Psoas muscle (tissue), 7 donors: ENCODE measurements at regions not wholly inside any gene's neighbourhood (a gene's known extent, or its start where the extent isn't known, plus 50 kb on each side); places are given as distances from the start of the nearest gene placed in this dataset.

ENCODE experiments used
- ATAC-seq, 4 donors: fragments of 200-7000 bp; cut with Tn5 transposase; one replicate each; pipeline ENCODE4 v1.9.1; 2020; ENCODE audit warnings: moderate library complexity in 3 of 4, mild to moderate bottlenecking in 2 of 4
- DNase-seq, 2 donors: peaks; one replicate each; pipeline ENCODE4 v3.0.0-alpha.2; 2020
- H3K27ac ChIP-seq: fragments of 200-600 bp; one replicate; pipeline ENCODE4 v1.8.0; 2022
- H3K27me3 ChIP-seq, 3 donors: fragments of 200-600 bp in 1 of 3; one replicate each; pipeline versions ENCODE4 v1.6.1 to v1.8.0; 2013 to 2022; ENCODE audit warnings: low read length in 2 of 3, mild to moderate bottlenecking in 2 of 3, moderate library complexity in 1 of 3; ENCODE audit not compliant: insufficient read depth in 3 of 3
- H3K36me3 ChIP-seq, 2 donors: fragments of 200-600 bp in 1 of 2; one replicate each; pipeline versions ENCODE4 v1.6.1 to v1.8.0; 2013 to 2022; ENCODE audit warnings: low read depth in 1 of 2, mild to moderate bottlenecking in 1 of 2, moderate library complexity in 1 of 2; ENCODE audit not compliant: insufficient read depth in 1 of 2
- H3K4me1 ChIP-seq: fragments of 200-600 bp; one replicate; pipeline ENCODE4 v1.8.0; 2022
- H3K4me3 ChIP-seq: fragments of 200-600 bp; one replicate; pipeline ENCODE4 v1.8.0; 2022; ENCODE audit warnings: mild to moderate bottlenecking
- H3K9me3 ChIP-seq: fragments of 200-600 bp; one replicate; pipeline ENCODE4 v1.8.0; 2022
- CTCF ChIP-seq: fragments of 200-600 bp; IDR thresholded peaks from one replicate; pipeline ENCODE4 v1.8.0; 2022; ENCODE audit warnings: antibody characterized with exemption
- WGBS, 3 donors: extraction: QIAGEN DNeasy Blood & Tissue Kit; methylation state at CpG; one replicate each; pipeline versions ENCODE4 v1.1.6 to v1.1.7; 2013; 5-methylcytosine and 5-hydroxymethylcytosine counted together
- intact Hi-C, 2 donors: fragments of 100-400 bp; cut with DNase I; formaldehyde crosslinking; loops; one replicate each; pipeline versions ENCODE4 v1.11.0 to v1.14.2; 2022
- donor health status: healthy with polysubstance abuse.
- donor health status: DM: no; HTN: no; CAD: no; lungs with moderate emphysema.
- donor health status: Bipolar disorder and iron deficiency.
- donor health status: healthy.
- donor health status: DM: yes; HTN: yes; CAD: no.
- donor health status: DM: no; HTN: no; CAD: no.
- donor health status: DM: yes; HTN: yes; CAD: no.

- Histone ChIP-seq H3K4me3 (no peak overlapping the region), H3K27me3 (peaks cover 0 to 46% (median 6%) of the 10 kb centered on the region in 3 donors), H3K4me1 (no peaks in the 10 kb centered on the region), H3K36me3 (no peaks in the 10 kb centered on the region), H3K27ac (no peak overlapping the region), H3K9me3 (peaks cover 6% of the 10 kb centered on the region)
- ATAC-seq: no peak
- 71 to 73% (median 72%) methylated on average over 12 of the region's 12 CpGs for WGBS, 3 donors
- TF ChIP-seq CTCF: no peak
- no peak for DNase-seq
- intact Hi-C loops: loop anchor here in 1 of 2 donors (5.0 kb wide), 1 partner anchor 609 kb away; the partner anchor contains the start of gene PTPRU
Observed at GRCh38 chr1:29845910-29846309, 609.6 kb downstream of the PTPRU start.

GRCh38 chr1:29842130-29842529, 605.8 kb downstream of the PTPRU start:
- WGBS, 3 donors: 62 to 78% (median 77%) methylated on average over 1 of the region's 1 CpG
- H3K27me3 ChIP-seq: peaks cover 0 to 26% (median 2%) of the 10 kb centered on the region in 3 donors
- H3K27ac ChIP-seq: no peak overlapping the region
- H3K36me3 ChIP-seq: no peaks in the 10 kb centered on the region
- DNase-seq: no peak
- ATAC-seq: no peak
- no peak overlapping the region for H3K4me3 ChIP-seq
- peaks cover 6% of the 10 kb centered on the region for H3K9me3 ChIP-seq
- H3K4me1 ChIP-seq: no peaks in the 10 kb centered on the region
- intact Hi-C loops: no loop called here
- no peak for TF ChIP-seq CTCF

- H3K9me3 ChIP-seq: peaks cover 6% of the 10 kb centered on the region
- WGBS, 3 donors: 35 to 51% (median 36%) methylated on average over 4 of the region's 4 CpGs
- no peaks in the 10 kb centered on the region for H3K4me1 ChIP-seq
- DNase-seq (no peak), ATAC-seq (no peak)
- no peak overlapping the region for H3K27ac ChIP-seq
- peaks cover 0 to 28% (median 2%) of the 10 kb centered on the region in 3 donors for H3K27me3 ChIP-seq
- H3K36me3 ChIP-seq: no peaks in the 10 kb centered on the region
- intact Hi-C loops: no loop called here
- H3K4me3 ChIP-seq: no peak overlapping the region
- no peak for TF ChIP-seq CTCF
Observed at GRCh38 chr1:29839726-29840125, 603.4 kb downstream of the PTPRU start.

GRCh38 chr1:29838738-29839320, 602.5 kb downstream of the PTPRU start:
- intact Hi-C loops: no loop called here
- ATAC-seq (no peak), DNase-seq (no peak)
- H3K27ac ChIP-seq: no peak overlapping the region
- H3K4me3 ChIP-seq: no peak overlapping the region
- peaks cover 6% of the 10 kb centered on the region for H3K9me3 ChIP-seq
- H3K36me3 ChIP-seq: no peaks in the 10 kb centered on the region
- no peaks in the 10 kb centered on the region for H3K4me1 ChIP-seq
- H3K27me3 ChIP-seq: peaks cover 0 to 22% (median 2%) of the 10 kb centered on the region in 3 donors
- no peak for TF ChIP-seq CTCF
- WGBS, 3 donors: 69 to 79% (median 77%) methylated on average over 3 of the region's 3 CpGs
